ENCODE measurements at regions not wholly inside any gene's neighbourhood (a gene's known extent, or its start where the extent isn't known, plus 50 kb on each side); places are given as distances from the start of the nearest gene placed in this dataset.

GRCh38 chr9:115635680-115636383 is 517.8 kb upstream of the PAPPA start:
- no peak overlapping the region for H3K4me3 ChIP-seq (ENCODE audit: low read length in 2 of 2)
- WGBS = 90% methylated on average over 1 of the region's 1 CpG
- no peaks in the 10 kb centered on the region for H3K4me1 ChIP-seq (ENCODE audit: control insufficient read depth in 2 of 2, insufficient read depth in 2 of 2, low read length in 2 of 2)
- H3K27ac ChIP-seq (ENCODE audit: low read depth in 1 of 2, low read length in 1 of 2) = no peak overlapping the region
- H3K36me3 ChIP-seq (ENCODE audit: control insufficient read depth in 2 of 2, insufficient read depth in 2 of 2, low read length in 1 of 2) = no peaks in the 10 kb centered on the region
- H3K9me3 ChIP-seq (ENCODE audit: control insufficient read depth in 2 of 2, insufficient read depth in 1 of 2, low read length in 1 of 2) = no peaks in the 10 kb centered on the region
- no peak for DNase-seq (ENCODE audit: low read depth in 6 of 9, low spot score in 9 of 9)
- H3K27me3 ChIP-seq (ENCODE audit: control insufficient read depth in 2 of 2, insufficient read depth in 1 of 2, low read length in 1 of 2) = no peaks in the 10 kb centered on the region

- no peak for DNase-seq (ENCODE audit: low read depth in 6 of 9, low spot score in 9 of 9)
- Histone ChIP-seq H3K27ac (ENCODE audit: low read depth in 1 of 2, low read length in 1 of 2) (no peak overlapping the region), H3K4me3 (ENCODE audit: low read length in 2 of 2) (no peak overlapping the region), H3K27me3 (ENCODE audit: control insufficient read depth in 2 of 2, insufficient read depth in 1 of 2, low read length in 1 of 2) (no peaks in the 10 kb centered on the region), H3K36me3 (ENCODE audit: control insufficient read depth in 2 of 2, insufficient read depth in 2 of 2, low read length in 1 of 2) (no peaks in the 10 kb centered on the region), H3K4me1 (ENCODE audit: control insufficient read depth in 2 of 2, insufficient read depth in 2 of 2, low read length in 2 of 2) (no peaks in the 10 kb centered on the region), H3K9me3 (ENCODE audit: control insufficient read depth in 2 of 2, insufficient read depth in 1 of 2, low read length in 1 of 2) (no peaks in the 10 kb centered on the region)
- 79% methylated on average over 4 of the region's 4 CpGs for WGBS
Observed at GRCh38 chr9:115636596-115636995, 517.0 kb upstream of the PAPPA start.

GRCh38 chr9:115637661-115638060 is 515.9 kb upstream of the PAPPA start:
- Histone ChIP-seq H3K27me3 (ENCODE audit: control insufficient read depth in 2 of 2, insufficient read depth in 1 of 2, low read length in 1 of 2) (no peaks in the 10 kb centered on the region), H3K36me3 (ENCODE audit: control insufficient read depth in 2 of 2, insufficient read depth in 2 of 2, low read length in 1 of 2) (no peaks in the 10 kb centered on the region), H3K9me3 (ENCODE audit: control insufficient read depth in 2 of 2, insufficient read depth in 1 of 2, low read length in 1 of 2) (no peaks in the 10 kb centered on the region), H3K4me1 (ENCODE audit: control insufficient read depth in 2 of 2, insufficient read depth in 2 of 2, low read length in 2 of 2) (no peaks in the 10 kb centered on the region), H3K4me3 (ENCODE audit: low read length in 2 of 2) (no peak overlapping the region), H3K27ac (ENCODE audit: low read depth in 1 of 2, low read length in 1 of 2) (no peak overlapping the region)
- DNase-seq (ENCODE audit: low read depth in 6 of 9, low spot score in 9 of 9) = no peak

GRCh38 chr9:115640887-115641286 is 512.7 kb upstream of the PAPPA start:
- H3K27me3 ChIP-seq (ENCODE audit: control insufficient read depth in 2 of 2, insufficient read depth in 1 of 2, low read length in 1 of 2) = no peaks in the 10 kb centered on the region
- H3K4me1 ChIP-seq (ENCODE audit: control insufficient read depth in 2 of 2, insufficient read depth in 2 of 2, low read length in 2 of 2) = no peaks in the 10 kb centered on the region
- DNase-seq (ENCODE audit: low read depth in 6 of 9, low spot score in 9 of 9) = no peak
- no peaks in the 10 kb centered on the region for H3K9me3 ChIP-seq (ENCODE audit: control insufficient read depth in 2 of 2, insufficient read depth in 1 of 2, low read length in 1 of 2)
- 90% methylated on average over 2 of the region's 2 CpGs for WGBS
- H3K4me3 ChIP-seq (ENCODE audit: low read length in 2 of 2) = no peak overlapping the region
- no peak overlapping the region for H3K27ac ChIP-seq (ENCODE audit: low read depth in 1 of 2, low read length in 1 of 2)
- H3K36me3 ChIP-seq (ENCODE audit: control insufficient read depth in 2 of 2, insufficient read depth in 2 of 2, low read length in 1 of 2) = no peaks in the 10 kb centered on the region

GRCh38 chr9:115642285-115642684 is 511.3 kb upstream of the PAPPA start:
- no peaks in the 10 kb centered on the region for H3K9me3 ChIP-seq (ENCODE audit: control insufficient read depth in 2 of 2, insufficient read depth in 1 of 2, low read length in 1 of 2)
- H3K27me3 ChIP-seq (ENCODE audit: control insufficient read depth in 2 of 2, insufficient read depth in 1 of 2, low read length in 1 of 2) = no peaks in the 10 kb centered on the region
- WGBS = 76% methylated on average over 1 of the region's 1 CpG
- H3K27ac ChIP-seq (ENCODE audit: low read depth in 1 of 2, low read length in 1 of 2) = no peak overlapping the region
- no peaks in the 10 kb centered on the region for H3K36me3 ChIP-seq (ENCODE audit: control insufficient read depth in 2 of 2, insufficient read depth in 2 of 2, low read length in 1 of 2)
- no peaks in the 10 kb centered on the region for H3K4me1 ChIP-seq (ENCODE audit: control insufficient read depth in 2 of 2, insufficient read depth in 2 of 2, low read length in 2 of 2)
- no peak overlapping the region for H3K4me3 ChIP-seq (ENCODE audit: low read length in 2 of 2)
- DNase-seq (ENCODE audit: low read depth in 6 of 9, low spot score in 9 of 9) = no peak

- WGBS = 89% methylated on average over 4 of the region's 4 CpGs
- Histone ChIP-seq H3K4me3 (ENCODE audit: low read length in 2 of 2) (no peak overlapping the region), H3K27me3 (ENCODE audit: control insufficient read depth in 2 of 2, insufficient read depth in 1 of 2, low read length in 1 of 2) (no peaks in the 10 kb centered on the region), H3K36me3 (ENCODE audit: control insufficient read depth in 2 of 2, insufficient read depth in 2 of 2, low read length in 1 of 2) (no peaks in the 10 kb centered on the region), H3K27ac (ENCODE audit: low read depth in 1 of 2, low read length in 1 of 2) (no peak overlapping the region), H3K4me1 (ENCODE audit: control insufficient read depth in 2 of 2, insufficient read depth in 2 of 2, low read length in 2 of 2) (no peaks in the 10 kb centered on the region), H3K9me3 (ENCODE audit: control insufficient read depth in 2 of 2, insufficient read depth in 1 of 2, low read length in 1 of 2) (no peaks in the 10 kb centered on the region)
- DNase-seq (ENCODE audit: low read depth in 6 of 9, low spot score in 9 of 9) = no peak
Observed at GRCh38 chr9:115643948-115644727, 509.5 kb upstream of the PAPPA start.

- H3K36me3 ChIP-seq (ENCODE audit: control insufficient read depth in 2 of 2, insufficient read depth in 2 of 2, low read length in 1 of 2) = no peaks in the 10 kb centered on the region
- DNase-seq (ENCODE audit: low read depth in 6 of 9, low spot score in 9 of 9) = no peak
- H3K27me3 ChIP-seq (ENCODE audit: control insufficient read depth in 2 of 2, insufficient read depth in 1 of 2, low read length in 1 of 2) = no peaks in the 10 kb centered on the region
- H3K4me3 ChIP-seq (ENCODE audit: low read length in 2 of 2) = no peak overlapping the region
- no peak overlapping the region for H3K27ac ChIP-seq (ENCODE audit: low read depth in 1 of 2, low read length in 1 of 2)
- no peaks in the 10 kb centered on the region for H3K4me1 ChIP-seq (ENCODE audit: control insufficient read depth in 2 of 2, insufficient read depth in 2 of 2, low read length in 2 of 2)
- no peaks in the 10 kb centered on the region for H3K9me3 ChIP-seq (ENCODE audit: control insufficient read depth in 2 of 2, insufficient read depth in 1 of 2, low read length in 1 of 2)
- 77% methylated on average over 9 of the region's 9 CpGs for WGBS
Observed at GRCh38 chr9:115649991-115650472, 503.6 kb upstream of the PAPPA start.

- Histone ChIP-seq H3K4me3 (ENCODE audit: low read length in 2 of 2) (no peak overlapping the region), H3K9me3 (ENCODE audit: control insufficient read depth in 2 of 2, insufficient read depth in 1 of 2, low read length in 1 of 2) (no peaks in the 10 kb centered on the region), H3K36me3 (ENCODE audit: control insufficient read depth in 2 of 2, insufficient read depth in 2 of 2, low read length in 1 of 2) (no peaks in the 10 kb centered on the region), H3K27ac (ENCODE audit: low read depth in 1 of 2, low read length in 1 of 2) (no peak overlapping the region), H3K27me3 (ENCODE audit: control insufficient read depth in 2 of 2, insufficient read depth in 1 of 2, low read length in 1 of 2) (no peaks in the 10 kb centered on the region), H3K4me1 (ENCODE audit: control insufficient read depth in 2 of 2, insufficient read depth in 2 of 2, low read length in 2 of 2) (no peaks in the 10 kb centered on the region)
- no peak for DNase-seq (ENCODE audit: low read depth in 6 of 9, low spot score in 9 of 9)
Observed at GRCh38 chr9:115650768-115651167, 502.8 kb upstream of the PAPPA start.

GRCh38 chr9:115651461-115651860 is 502.1 kb upstream of the PAPPA start:
- no peaks in the 10 kb centered on the region for H3K4me1 ChIP-seq (ENCODE audit: control insufficient read depth in 2 of 2, insufficient read depth in 2 of 2, low read length in 2 of 2)
- no peaks in the 10 kb centered on the region for H3K27me3 ChIP-seq (ENCODE audit: control insufficient read depth in 2 of 2, insufficient read depth in 1 of 2, low read length in 1 of 2)
- H3K36me3 ChIP-seq (ENCODE audit: control insufficient read depth in 2 of 2, insufficient read depth in 2 of 2, low read length in 1 of 2) = no peaks in the 10 kb centered on the region
- H3K4me3 ChIP-seq (ENCODE audit: low read length in 2 of 2) = no peak overlapping the region
- no peaks in the 10 kb centered on the region for H3K9me3 ChIP-seq (ENCODE audit: control insufficient read depth in 2 of 2, insufficient read depth in 1 of 2, low read length in 1 of 2)
- H3K27ac ChIP-seq (ENCODE audit: low read depth in 1 of 2, low read length in 1 of 2) = no peak overlapping the region
- no peak for DNase-seq (ENCODE audit: low read depth in 6 of 9, low spot score in 9 of 9)
